HG02678 (cell line): ENCODE measurements at regions not wholly inside any gene's neighbourhood (a gene's known extent, or its start where the extent isn't known, plus 50 kb on each side); places are given as distances from the start of the nearest gene placed in this dataset.

Experiments used
- ATAC-seq: cut with Tn5 transposase; IDR thresholded peaks from one replicate; pipeline ENCODE4 v1.9.1; 2021; ENCODE audit warnings: mild to moderate bottlenecking, moderate library complexity; ENCODE audit not compliant: unreplicated experiment

DNA sequence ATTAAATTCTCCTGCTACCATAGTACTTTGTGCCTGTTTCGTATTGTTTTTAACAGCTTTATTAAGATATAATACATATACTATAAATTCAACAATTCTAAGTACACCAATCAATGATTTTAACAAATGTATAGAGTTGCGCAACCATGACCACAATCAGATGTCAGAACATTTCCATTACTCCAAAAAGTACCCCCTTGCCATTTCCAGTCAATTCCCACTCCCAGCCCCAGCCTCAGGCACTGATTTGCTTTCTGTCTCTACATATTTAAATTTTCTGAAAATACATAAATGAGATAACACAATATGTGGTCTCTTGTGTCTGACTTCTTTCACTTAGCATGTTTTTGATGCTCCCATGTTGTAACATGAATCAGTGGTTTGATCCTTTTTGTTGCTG, 193.9 kb downstream of the FIGN start:
- ATAC-seq, result no peak

DNA sequence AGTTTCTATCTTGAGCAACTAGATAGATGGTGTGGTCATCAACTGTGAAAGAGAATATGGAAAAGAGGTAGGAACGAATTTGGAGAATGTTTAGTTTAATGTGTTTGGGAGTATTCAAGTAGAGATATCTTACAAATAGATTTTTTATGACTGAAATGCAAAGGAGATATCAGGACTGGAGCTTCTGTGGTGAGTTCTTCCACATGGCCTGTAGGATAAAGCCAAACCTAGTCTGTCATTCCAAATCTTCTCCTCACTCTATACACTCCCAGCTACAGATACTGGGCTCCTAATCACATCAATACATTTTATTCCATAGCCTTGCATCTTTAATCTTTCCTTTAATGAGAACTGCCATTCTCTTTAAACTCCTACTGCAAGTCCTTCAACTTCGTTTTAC, 194.3 kb downstream of the FIGN start:
- ATAC-seq, result no peak

DNA sequence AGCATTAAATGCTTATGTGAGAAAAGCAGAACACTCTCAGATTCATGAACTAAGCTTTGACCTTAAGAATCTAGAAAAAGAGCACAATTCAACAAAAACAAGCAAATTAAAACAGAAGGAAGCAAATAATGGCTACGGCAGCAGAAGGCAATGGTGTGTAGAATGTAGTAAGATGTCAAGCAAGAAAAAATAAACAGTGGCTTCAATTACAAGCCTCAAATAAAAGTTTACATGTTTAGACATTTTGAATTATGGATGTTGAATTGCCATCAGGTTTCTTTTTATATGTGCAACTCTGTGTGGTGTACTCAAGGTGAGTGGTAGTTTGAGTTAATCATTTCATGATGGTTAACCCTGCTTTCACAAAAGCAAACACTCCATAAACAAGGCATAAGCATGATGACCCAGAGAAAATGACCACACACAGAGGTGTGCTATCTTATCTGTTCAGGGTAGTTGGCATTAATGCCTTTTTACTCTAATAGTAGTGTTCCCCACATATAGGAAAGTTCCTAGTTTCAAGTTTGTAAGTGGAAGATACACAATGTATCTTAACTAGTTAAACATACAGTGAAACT, 207.1 kb downstream of the FIGN start:
- no peak for ATAC-seq

DNA sequence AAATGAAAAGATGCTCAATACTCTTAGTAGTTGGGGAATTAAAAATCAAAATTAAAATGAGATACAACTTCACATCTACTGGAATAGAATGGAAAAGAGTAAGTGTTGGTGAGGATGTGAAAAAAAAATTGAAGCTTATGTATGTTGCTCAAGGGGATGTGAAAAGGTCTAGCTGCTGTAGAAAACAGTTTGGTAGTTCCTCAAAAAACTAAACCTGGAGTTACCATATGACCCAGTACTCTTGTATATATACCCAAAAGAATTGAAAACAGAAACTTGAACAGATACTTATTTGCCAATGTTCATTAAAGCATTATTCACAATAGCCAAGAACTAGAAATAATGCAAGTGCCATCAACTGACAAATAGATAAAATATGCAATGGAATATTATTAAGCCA, 208.4 kb downstream of the FIGN start:
- ATAC-seq, result no peak

DNA sequence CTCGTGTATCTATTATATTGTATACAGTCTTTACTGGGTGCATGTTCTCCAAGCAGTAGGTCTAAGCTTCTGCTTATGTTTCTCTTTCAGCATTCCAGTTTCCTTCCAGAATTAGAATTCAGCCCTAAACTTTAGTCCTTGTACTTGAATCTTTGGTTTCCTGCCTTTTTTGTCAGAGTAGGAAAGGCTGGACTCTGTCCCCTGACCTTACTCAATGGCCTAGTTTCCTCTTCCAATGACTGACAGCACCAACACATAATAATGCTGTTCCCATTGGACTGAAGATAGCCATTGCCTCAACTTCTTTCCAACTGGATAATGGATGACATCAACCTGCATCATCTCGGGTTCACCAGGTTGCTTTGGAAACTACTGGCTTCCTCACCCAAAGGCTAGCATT, 217.0 kb downstream of the FIGN start:
- no peak for ATAC-seq

DNA sequence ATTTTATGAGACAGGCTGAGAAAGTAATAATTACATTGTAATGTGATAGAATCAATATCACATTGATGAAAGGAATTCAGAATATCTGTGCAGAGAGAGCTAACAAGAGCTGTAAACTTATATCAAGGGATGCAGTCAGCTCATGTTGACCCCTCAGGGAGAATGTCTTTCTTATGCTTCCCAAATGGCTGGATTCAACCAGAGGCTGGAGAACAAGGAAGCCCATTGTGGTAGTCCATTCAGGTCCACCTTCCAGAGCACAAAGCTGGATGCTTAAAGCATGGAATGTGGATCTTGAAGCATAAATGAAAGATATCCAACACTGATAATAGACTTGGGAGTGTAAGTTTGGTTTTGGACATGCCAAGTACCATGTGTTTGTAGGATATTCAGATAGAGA, 220.0 kb downstream of the FIGN start:
- no peak for ATAC-seq

DNA sequence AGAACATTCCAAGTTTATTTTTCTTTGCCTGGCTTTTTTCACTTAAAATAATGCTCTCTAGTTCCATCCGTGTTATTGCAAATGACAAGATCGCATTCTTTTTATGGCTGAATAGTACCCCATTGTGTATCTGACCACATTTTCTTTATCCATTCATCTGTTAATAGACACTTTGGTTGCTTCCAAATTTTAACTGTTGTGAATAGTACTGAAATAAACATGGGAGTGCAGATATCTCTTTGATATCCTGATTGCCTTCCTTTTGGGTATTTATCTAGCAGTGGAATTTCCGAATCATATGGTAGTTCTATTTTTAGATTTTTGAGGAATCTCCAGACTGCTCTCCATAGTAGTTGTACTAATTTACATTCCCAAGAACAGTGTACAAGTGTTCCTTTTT, 230.5 kb downstream of the FIGN start:
- ATAC-seq, result no peak

DNA sequence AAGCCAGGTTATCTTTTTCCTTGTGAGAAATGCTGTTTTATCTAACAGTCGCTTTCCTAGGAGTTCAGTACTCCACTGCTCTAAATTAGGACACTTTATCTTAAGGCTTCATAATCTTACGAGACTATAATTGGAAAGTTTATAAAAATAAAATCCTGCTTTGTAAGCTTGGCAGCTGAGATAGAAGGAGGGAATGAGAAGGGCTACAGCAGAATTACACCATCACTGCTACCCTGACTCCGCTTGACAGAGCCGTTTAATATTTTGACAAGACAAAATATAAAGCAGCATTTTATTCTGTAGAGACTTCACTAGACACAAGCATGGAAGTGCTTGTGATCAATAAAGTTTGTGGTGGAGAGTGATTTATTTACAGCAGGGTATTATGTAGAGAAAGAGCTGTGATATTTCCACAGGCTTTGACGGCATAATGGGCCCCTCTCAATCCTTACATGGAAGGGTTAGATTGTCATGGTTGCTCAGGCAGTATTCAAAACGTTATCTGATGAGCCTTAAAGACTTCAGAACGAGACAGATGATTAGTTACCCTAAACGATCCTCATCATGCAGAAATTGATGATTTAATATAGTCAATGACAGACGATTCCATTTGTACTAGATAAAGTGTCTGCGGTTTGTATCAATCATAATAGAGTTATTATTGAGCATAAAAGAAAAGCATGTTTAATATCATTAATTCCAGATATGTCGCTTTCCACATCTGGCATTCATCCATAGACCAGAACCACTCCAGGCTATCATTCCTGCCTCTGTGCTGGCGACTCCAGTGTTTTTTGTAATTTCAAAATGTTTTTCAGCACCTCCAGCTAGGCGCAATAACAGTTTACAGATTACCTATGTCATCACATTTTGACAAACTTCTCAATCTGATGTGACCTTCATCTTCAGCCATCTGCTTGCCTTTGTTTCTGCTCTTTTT, 242.2 kb downstream of the FIGN start:
- no peak for ATAC-seq

DNA sequence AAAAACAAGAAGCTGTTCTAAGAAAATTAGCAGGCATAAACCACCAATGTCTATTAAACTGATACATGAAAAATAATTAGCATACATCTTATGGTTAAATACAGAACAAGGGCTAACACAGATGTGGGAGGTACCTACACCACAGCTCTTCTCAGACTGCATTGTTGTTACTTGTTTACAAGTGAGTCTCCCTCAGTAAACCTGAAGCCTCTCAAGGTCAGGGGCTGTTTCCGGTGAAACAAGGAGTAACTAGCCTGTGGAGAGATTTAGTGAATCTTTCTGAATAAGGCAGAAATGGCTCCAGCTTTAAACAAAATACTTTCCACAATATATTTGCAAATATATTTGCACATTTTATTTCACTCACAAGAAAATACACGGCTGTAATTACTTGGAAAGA, 244.0 kb downstream of the FIGN start:
- no peak for ATAC-seq

DNA sequence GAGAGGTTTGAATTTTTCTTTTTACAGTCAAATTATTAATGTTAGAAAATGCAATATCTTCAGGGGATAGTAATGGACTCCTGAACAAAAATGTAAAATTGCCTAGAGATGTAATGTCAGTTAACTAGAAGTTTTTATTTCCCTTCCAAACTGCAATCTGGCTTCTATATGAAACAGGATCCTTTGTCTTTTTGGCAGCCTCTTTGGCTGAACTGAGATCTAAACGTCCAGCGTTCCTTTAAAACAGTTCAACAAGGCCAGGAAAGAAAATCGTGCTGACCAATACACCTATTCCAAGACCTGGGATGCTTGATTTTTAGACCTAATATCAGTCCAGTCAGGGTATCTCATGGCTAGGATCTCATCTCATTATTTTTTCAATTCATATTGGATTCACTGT, 245.5 kb downstream of the FIGN start:
- no peak for ATAC-seq

DNA sequence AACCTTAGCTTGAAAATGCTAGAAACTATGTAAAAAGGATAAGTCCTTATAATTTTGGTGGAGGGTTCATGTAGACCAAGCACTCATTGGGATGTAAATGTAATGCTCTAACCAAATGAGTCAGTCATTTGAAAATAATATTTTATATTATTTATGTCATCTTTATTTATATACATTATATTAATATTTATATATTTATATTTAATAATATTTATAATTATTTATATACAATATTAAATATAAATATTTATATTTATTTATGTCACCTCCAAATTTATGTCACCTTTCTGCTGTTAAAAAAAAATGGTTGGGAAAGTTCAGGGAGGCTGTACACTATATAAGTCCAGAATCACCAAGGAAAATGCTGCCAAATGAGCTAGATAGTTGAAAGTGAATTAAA, 254.3 kb downstream of the FIGN start:
- ATAC-seq, result no peak

DNA sequence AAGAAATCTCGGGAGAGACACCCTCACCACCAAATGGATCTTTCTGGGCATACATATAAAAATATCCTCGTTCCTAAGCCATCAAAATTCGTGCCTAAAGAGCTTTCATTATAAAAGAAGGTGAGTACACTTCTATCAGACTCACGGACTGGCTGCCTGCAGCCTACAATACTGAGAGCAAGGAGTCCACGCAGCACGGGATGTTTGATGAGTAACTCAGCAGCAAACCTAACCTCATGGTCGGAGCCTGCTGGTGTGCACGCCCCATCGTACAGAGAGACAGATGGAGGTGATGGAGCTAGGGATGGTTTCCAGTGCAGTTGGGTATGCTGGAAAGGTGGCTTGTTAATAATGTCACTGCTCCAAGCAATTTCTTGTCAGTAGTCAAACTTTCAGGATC, 256.2 kb downstream of the FIGN start:
- ATAC-seq, result no peak

DNA sequence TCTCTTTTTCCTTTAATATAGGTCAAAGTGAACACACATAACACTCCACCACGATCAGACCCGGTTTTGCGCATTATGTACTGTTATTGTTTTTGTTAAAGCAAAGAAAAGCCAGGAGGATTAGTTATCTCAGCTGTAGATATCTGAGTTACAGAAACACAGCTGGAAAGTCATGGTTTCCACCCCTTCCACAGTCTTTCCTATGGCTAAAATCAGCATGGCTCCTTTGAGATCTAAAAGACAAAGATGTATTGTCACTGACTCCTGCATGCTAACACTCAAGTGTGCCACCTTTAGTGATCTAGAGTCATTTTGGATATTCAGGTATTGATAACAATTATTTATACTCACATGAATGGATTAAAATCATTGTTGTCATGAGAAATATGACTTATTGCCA, 260.0 kb downstream of the FIGN start:
- no peak for ATAC-seq

DNA sequence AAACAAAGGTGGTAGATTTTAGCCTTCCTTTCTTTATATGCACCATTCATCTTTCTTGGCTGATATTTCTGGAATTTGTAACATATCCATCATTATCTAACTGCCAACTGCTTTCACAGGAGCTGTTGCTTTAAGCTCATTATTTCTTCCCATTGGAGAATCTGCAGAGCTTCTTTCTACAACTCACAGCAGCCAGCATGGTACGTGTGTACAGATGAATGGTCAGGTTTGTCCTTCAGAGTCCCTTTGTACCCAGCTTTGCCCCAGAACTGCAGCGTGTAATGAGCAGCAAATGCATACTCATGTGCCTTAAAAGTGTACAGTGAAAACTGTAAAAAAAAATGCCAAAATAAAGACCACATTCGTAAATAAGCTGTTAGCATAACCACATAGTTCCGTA, 260.9 kb downstream of the FIGN start:
- ATAC-seq, result no peak

DNA sequence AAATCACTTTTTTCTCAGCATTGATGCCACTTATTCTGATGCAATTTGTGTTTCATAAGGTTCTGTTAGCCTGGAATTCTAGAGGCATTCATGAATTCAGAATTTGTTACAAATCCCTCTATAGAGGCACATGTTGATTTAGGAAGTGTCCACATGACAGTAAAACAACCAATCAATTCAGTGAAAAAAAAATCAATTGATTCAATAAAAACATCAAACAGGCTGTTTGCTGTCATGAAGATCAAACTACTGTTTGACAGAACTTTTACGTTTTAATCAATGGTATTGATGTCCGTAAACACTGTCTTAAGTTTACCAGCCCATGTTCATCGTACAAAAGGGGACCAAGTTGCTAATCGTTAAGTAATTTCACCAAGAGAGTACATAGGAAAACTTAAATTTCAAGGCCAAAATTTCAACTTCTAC, 261.5 kb downstream of the FIGN start:
- ATAC-seq, result no peak

DNA sequence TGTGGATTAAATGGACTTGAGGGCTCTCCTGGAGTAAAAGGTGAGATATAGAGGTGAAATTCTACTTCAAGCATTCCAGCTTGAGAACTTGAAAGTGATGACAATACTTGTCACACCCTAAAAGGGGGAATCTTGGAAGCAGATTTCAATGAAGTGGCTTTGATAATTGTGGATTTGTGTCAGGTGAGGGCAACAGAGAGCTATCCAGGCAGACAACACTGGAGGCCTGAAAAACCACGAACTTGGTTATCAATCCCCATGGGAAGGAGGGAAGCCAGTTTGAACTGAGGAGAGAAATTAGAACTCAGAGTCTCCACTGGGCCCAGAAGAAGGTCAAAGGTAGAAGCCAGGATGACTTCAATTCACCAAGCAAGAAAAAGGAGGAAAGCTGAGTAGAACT, 263.9 kb downstream of the FIGN start:
- no peak for ATAC-seq

DNA sequence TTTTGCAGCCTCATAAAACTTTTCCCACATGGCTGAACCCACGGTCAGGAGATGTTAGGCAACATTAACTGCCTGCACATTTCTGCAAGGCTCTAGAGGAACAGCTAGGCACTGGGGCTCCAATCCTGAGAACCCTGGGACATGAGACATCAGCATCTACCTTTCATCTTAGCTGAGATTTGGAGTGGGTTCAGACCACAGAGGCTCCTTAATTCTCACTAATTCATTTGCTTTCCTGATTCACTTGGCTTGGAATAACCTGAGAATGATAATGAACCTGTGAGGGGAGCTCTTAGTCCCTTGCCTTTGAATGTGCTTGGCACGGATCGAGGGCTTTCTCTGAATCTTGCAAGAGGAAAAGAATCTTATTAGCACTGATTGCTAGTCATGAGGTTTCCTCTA, 266.2 kb downstream of the FIGN start:
- no peak for ATAC-seq

DNA sequence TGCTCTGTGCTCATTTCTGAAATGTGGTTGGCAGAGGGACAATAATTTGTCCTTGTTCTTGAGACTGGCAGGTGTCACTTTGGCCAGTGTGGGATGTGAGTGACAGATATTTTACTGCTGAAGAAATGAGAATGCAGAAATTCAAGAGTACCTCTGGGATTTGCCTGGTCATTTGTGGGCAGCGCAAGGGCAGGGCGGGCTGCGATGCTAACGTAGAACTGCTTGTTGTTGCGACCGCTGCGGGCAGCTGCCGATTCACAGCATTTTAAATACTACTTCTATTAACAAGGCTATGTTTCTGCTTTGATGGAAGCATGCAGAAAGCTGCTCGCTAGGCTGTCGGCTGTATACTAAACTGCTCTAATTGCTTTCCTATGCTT, 268.6 kb downstream of the FIGN start:
- ATAC-seq, result no peak

DNA sequence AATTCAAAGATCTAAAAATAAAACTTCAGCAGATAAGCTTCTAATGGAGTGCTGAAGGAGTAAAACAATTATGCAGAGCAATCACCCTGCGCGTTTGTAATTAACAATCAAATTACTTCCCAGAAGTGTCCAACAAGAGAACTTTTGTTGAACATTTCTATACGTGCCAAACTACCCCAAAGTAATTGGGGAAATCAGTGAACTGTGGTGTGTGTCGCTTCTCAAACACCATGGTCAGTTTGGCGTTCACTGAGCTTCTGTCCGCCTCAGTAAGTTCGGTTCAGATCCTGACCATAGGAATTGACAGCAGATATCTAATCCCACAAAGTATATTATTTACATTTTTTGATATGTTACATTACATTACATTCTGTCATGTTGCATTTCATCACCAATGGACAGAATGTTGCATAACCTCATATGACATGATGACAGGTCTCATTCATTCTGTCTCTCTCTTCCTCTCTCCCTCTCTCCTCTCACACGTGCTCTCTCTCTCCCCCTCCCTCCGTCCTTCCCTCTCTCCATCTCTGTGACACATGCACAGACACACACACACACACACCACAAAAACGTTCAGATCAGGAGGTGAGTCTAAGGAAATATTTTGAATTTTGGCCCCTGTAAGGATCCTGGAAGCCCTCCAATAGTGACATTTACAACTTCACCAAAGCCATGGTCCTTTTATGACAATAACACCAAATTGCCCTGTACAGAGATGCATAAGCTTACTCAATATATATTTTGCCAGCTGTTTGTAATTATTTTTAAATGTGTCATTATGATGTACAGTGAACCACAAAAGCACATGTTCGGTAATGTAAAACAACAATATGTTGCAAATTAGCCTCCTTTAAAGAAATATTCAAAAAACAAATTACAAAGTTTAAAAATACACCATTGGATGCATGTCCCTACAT, 269.2 kb downstream of the FIGN start:
- no peak for ATAC-seq

DNA sequence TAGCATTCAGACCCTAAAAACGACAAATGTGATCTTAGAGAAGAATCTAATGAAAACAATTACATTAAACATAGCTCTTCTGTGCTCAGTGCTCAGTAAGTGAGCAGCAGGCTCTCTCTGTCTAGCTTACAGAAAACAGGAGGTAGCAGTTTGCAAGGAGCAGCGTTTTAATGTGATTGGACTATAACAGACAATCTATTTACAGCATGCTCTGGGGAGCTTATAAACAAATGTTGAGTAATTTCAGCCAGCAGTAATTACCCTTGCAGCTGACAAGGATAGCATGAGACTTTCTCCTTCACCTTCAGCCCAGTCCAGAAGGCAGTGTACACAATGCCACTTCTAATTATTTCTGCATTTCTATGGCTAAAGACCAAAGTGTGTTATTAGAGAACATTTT, 270.4 kb downstream of the FIGN start:
- ATAC-seq, result no peak

DNA sequence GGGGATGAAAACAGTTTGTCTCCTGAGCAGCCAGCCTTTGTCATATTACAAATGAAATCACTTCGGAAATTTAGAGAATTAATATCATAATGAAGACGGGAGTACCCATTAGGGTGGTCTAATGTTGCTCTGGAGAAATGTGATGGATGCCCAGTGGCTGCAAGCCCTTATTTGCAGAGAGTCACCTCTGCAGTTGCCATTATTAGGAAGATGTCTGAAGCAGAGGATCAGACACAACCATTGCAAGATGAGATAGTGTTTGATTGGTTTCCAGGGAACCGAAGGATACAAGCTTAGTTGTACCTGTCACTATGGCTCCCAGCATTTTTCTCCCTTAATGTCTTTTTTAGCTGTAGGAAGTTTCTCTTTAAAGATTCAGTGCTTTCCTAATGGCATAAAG, 272.4 kb downstream of the FIGN start:
- no peak for ATAC-seq

DNA sequence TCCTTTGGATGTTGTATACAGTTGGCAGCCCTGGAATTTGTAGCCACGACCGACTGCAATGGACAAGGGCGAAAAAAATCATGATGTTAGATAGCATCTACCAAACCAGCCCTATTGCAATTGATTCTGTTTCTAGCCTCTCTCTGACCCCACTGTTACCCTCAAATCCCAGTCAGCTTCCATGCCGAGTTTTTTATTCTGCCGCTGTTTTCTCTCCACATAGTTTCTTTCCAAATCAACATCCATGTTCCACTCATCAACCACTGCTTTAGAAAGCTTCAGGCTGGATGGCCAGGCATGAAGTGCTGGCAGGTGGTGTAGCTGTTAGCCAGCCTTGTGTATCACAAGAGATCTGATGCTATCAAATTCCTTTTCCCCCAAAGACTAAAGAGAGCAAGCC, 272.8 kb downstream of the FIGN start:
- ATAC-seq, result no peak
